GM19328 (cell line): ENCODE measurements at regions not wholly inside any gene's neighbourhood (a gene's known extent, or its start where the extent isn't known, plus 50 kb on each side); places are given as distances from the start of the nearest gene placed in this dataset.
A peak's percentile ranks its signal among the peaks of the same experiment; 100 is the strongest.

Source experiments
- ATAC-seq: cut with Tn5 transposase; IDR thresholded peaks from one replicate; pipeline ENCODE4 v1.9.1; 2021; ENCODE audit warnings: mild to moderate bottlenecking, moderate library complexity; ENCODE audit not compliant: unreplicated experiment

- ATAC-seq, result peak; percentile 53
These were observed 291.5 kb upstream of the SRRM4 start for GRCh38 chr12:118689793-118690192.

- no peak for ATAC-seq
These were observed 290.8 kb upstream of the SRRM4 start for GRCh38 chr12:118690506-118690905.

GRCh38 chr12:118694128-118694775 is 287.1 kb upstream of the SRRM4 start:
- ATAC-seq, result no peak

- ATAC-seq, result no peak
These were observed 276.7 kb upstream of the SRRM4 start for GRCh38 chr12:118704527-118705241.

- ATAC-seq, result no peak
These were observed 274.9 kb upstream of the SRRM4 start for GRCh38 chr12:118706437-118706836.

GRCh38 chr12:118709946-118710345 is 271.4 kb upstream of the SRRM4 start:
- no peak for ATAC-seq

- no peak for ATAC-seq
These were observed 270.2 kb upstream of the SRRM4 start for GRCh38 chr12:118711185-118711584.

- ATAC-seq, result no peak
These were observed 267.3 kb upstream of the SRRM4 start for GRCh38 chr12:118714051-118714460.

GRCh38 chr12:118714500-118714899 is 266.8 kb upstream of the SRRM4 start:
- no peak for ATAC-seq

- ATAC-seq, result no peak
These were observed 265.7 kb upstream of the SRRM4 start for GRCh38 chr12:118715647-118716046.

- no peak for ATAC-seq
These were observed 254.0 kb upstream of the SRRM4 start for GRCh38 chr12:118727196-118727978.

GRCh38 chr12:118727979-118728366 is 253.4 kb upstream of the SRRM4 start:
- no peak for ATAC-seq

GRCh38 chr12:118734266-118734665 is 247.1 kb upstream of the SRRM4 start:
- ATAC-seq, result no peak

GRCh38 chr12:118737985-118738540 is 243.3 kb upstream of the SRRM4 start:
- no peak for ATAC-seq

- ATAC-seq, result no peak
These were observed 240.1 kb upstream of the SRRM4 start for GRCh38 chr12:118741194-118741593.

GRCh38 chr12:118742431-118742830 is 238.9 kb upstream of the SRRM4 start:
- ATAC-seq, result no peak

GRCh38 chr12:118743896-118744700 is 237.2 kb upstream of the SRRM4 start:
- ATAC-seq, result no peak

- ATAC-seq, result no peak
These were observed 235.2 kb upstream of the SRRM4 start for GRCh38 chr12:118746176-118746575.

GRCh38 chr12:118746960-118747359 is 234.4 kb upstream of the SRRM4 start:
- no peak for ATAC-seq

GRCh38 chr12:118747771-118748170 is 233.6 kb upstream of the SRRM4 start:
- ATAC-seq, result no peak
